ENCODE measurements at regions not wholly inside any gene's neighbourhood (a gene's known extent, or its start where the extent isn't known, plus 50 kb on each side); places are given as distances from the start of the nearest gene placed in this dataset.

DNA sequence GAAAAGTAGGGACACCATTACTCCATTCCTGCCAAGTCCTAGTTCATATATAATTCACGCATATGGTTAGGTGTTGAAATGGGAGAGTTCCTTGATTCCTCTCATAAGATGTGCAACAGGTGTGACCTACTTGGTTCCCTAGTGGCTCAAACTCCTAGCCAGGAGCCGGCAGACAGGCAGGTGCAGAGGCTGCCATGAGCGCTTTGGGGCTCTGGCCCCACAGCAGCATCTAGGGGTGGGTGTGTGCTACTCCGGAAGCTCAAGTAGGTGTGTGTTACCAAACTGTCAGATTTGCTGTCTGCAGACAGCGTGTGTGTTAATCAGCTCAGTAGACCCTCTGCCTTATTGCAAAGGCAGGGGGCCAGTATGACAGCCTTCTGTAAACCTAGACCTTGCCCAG is 1652.4 kb upstream of the ACO1 start:
- TF ChIP-seq EZH2phosphoT487 (IDR thresholded peaks at IDR 0.05; ENCODE audit: borderline replicate concordance) (no peak), CTCF (conservative IDR thresholded peaks at IDR 0.05; ENCODE audit: low read length) (no peak)

Measured in Loucy (cell line).